ENCODE measurements at regions not wholly inside any gene's neighbourhood (a gene's known extent, or its start where the extent isn't known, plus 50 kb on each side); places are given as distances from the start of the nearest gene placed in this dataset.

DNA sequence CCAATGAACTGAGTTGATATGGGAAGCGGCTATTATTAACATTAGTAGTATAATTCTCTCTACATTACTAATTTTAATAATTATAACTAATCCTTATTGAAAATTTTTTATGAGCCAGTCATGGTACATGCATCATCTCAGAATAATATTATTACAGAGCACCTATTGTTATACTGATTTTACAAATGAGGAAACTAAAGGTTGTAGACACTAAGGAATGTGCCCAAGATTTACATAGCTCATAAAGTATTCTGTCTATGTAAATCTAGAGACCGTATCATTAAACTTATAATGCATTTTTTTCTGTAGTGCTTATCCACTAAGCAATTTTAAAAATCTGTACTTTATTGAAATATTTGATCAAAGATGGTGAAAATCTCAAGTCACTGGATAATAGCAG lies 825.9 kb downstream of the PLA2G4A start:
- intact Hi-C loops (cut with DNase I, micrococcal nuclease): no loop called here
- Mint-ChIP-seq H3K4me3 (no peak overlapping the region), H3K9me3 (peaks cover 2% of the 10 kb centered on the region), H3K4me1 (ENCODE audit: low read depth) (no peaks in the 10 kb centered on the region), H3K36me3 (ENCODE audit: low read depth) (no peaks in the 10 kb centered on the region), H3K27ac (no peak overlapping the region), H3K27me3 (no peaks in the 10 kb centered on the region)
- DNase-seq (no peak), ATAC-seq (ENCODE audit: poor library complexity) (no peak)
- Histone ChIP-seq H3K27me3 (ENCODE audit: control insufficient read depth in 1 of 2, insufficient read depth in 2 of 2, low read length in 2 of 2) (no peaks in the 10 kb centered on the region), H3K36me3 (ENCODE audit: insufficient read depth, low read length) (no peaks in the 10 kb centered on the region), H3K4me1 (ENCODE audit: insufficient read depth, low read length) (no peaks in the 10 kb centered on the region), H3K27ac (ENCODE audit: low read depth in 1 of 2, low read length in 2 of 2) (no peak overlapping the region), H3K9me3 (ENCODE audit: control insufficient read depth in 1 of 2, insufficient read depth in 1 of 2, low read length in 2 of 2) (no peaks in the 10 kb centered on the region), H3K4me3 (ENCODE audit: low read length) (no peak overlapping the region)
- ChIA-PET POLR2A (no interaction called here), CTCF (no interaction called here)
- no peak for TF ChIP-seq CTCF (IDR thresholded peaks at IDR 0.05)

GRCh38 chr1:187655104-187655503 lies 826.4 kb downstream of the PLA2G4A start:
- no peak for TF ChIP-seq CTCF (IDR thresholded peaks at IDR 0.05)
- intact Hi-C loops (cut with DNase I, micrococcal nuclease): no loop called here
- no peak overlapping the region for H3K27ac ChIP-seq (ENCODE audit: low read depth in 1 of 2, low read length in 2 of 2)
- H3K27me3 ChIP-seq (ENCODE audit: control insufficient read depth in 1 of 2, insufficient read depth in 2 of 2, low read length in 2 of 2): no peaks in the 10 kb centered on the region
- peaks cover 2% of the 10 kb centered on the region for H3K9me3 Mint-ChIP-seq
- DNase-seq (no peak), ATAC-seq (ENCODE audit: poor library complexity) (no peak)
- H3K36me3 ChIP-seq (ENCODE audit: insufficient read depth, low read length): no peaks in the 10 kb centered on the region
- no peak overlapping the region for H3K4me3 Mint-ChIP-seq
- no peaks in the 10 kb centered on the region for H3K36me3 Mint-ChIP-seq (ENCODE audit: low read depth)
- no peak overlapping the region for H3K4me3 ChIP-seq (ENCODE audit: low read length)
- CTCF ChIA-PET: no interaction called here
- no peaks in the 10 kb centered on the region for H3K4me1 Mint-ChIP-seq (ENCODE audit: low read depth)
- H3K27ac Mint-ChIP-seq: no peak overlapping the region
- no peaks in the 10 kb centered on the region for H3K9me3 ChIP-seq (ENCODE audit: control insufficient read depth in 1 of 2, insufficient read depth in 1 of 2, low read length in 2 of 2)
- H3K4me1 ChIP-seq (ENCODE audit: insufficient read depth, low read length): no peaks in the 10 kb centered on the region
- no peaks in the 10 kb centered on the region for H3K27me3 Mint-ChIP-seq
- POLR2A ChIA-PET: no interaction called here

DNA sequence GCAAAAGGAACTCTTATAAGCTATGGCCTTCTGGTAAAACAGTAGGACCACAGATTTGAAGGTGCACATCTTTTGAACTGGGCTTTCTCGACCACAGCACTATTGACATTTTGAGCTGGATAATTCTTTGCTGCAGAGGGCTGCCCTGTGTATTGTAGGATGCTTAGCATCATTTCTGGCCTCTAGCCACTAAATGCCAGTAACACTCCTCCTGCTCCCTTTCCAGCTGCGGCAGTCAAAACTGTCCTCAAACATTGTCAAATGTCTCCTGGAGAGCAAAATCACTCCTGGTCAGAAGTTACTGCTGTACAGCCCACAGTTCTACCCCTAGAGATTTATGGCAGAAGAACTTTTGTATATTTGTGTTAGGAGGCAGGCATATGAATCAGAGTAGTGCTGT lies 836.7 kb downstream of the PLA2G4A start:
- no peaks in the 10 kb centered on the region for H3K4me1 Mint-ChIP-seq (ENCODE audit: low read depth)
- intact Hi-C loops (cut with DNase I, micrococcal nuclease): no loop called here
- CTCF ChIA-PET: no interaction called here
- no peaks in the 10 kb centered on the region for H3K9me3 Mint-ChIP-seq
- TF ChIP-seq CTCF (IDR thresholded peaks at IDR 0.05): no peak
- ATAC-seq (ENCODE audit: poor library complexity) (no peak), DNase-seq (no peak)
- Histone ChIP-seq H3K27me3 (ENCODE audit: control insufficient read depth in 1 of 2, insufficient read depth in 2 of 2, low read length in 2 of 2) (no peaks in the 10 kb centered on the region), H3K36me3 (ENCODE audit: insufficient read depth, low read length) (no peaks in the 10 kb centered on the region), H3K9me3 (ENCODE audit: control insufficient read depth in 1 of 2, insufficient read depth in 1 of 2, low read length in 2 of 2) (no peaks in the 10 kb centered on the region), H3K27ac (ENCODE audit: low read depth in 1 of 2, low read length in 2 of 2) (no peak overlapping the region), H3K4me3 (ENCODE audit: low read length) (no peak overlapping the region), H3K4me1 (ENCODE audit: insufficient read depth, low read length) (no peaks in the 10 kb centered on the region)
- H3K27me3 Mint-ChIP-seq: no peaks in the 10 kb centered on the region
- no peak overlapping the region for H3K4me3 Mint-ChIP-seq
- H3K36me3 Mint-ChIP-seq (ENCODE audit: low read depth): no peaks in the 10 kb centered on the region
- POLR2A ChIA-PET: no interaction called here
- H3K27ac Mint-ChIP-seq: no peak overlapping the region
